Subcutaneous abdominal adipose tissue (tissue), 5 donors: ENCODE measurements at regions not wholly inside any gene's neighbourhood (a gene's known extent, or its start where the extent isn't known, plus 50 kb on each side); places are given as distances from the start of the nearest gene placed in this dataset.

Experiments
- H3K27ac ChIP-seq: one replicate; pipeline ENCODE4 v1.7.0; 2013; ENCODE audit warnings: low read depth, mild to moderate bottlenecking, inconsistent platforms, low read length, moderate library complexity
- H3K27me3 ChIP-seq, 5 donors: one replicate each; pipeline ENCODE4 v1.7.0; 2013; ENCODE audit warnings: low read length in 5 of 5, inconsistent platforms in 1 of 5; ENCODE audit not compliant: control insufficient read depth in 5 of 5, insufficient read depth in 4 of 5
- H3K36me3 ChIP-seq, 5 donors: one replicate each; pipeline ENCODE4 v1.7.0; 2013; ENCODE audit warnings: low read length in 5 of 5; ENCODE audit not compliant: control insufficient read depth in 5 of 5, insufficient read depth in 5 of 5
- H3K4me1 ChIP-seq, 5 donors: one replicate each; pipeline ENCODE4 v1.7.0; 2013; ENCODE audit warnings: low read length in 5 of 5, mild to moderate bottlenecking in 3 of 5, moderate library complexity in 1 of 5; ENCODE audit not compliant: control insufficient read depth in 5 of 5, insufficient read depth in 5 of 5
- H3K4me3 ChIP-seq, 5 donors: one replicate each; pipeline ENCODE4 v1.7.0; 2013; ENCODE audit warnings: low read length in 5 of 5, low read depth in 1 of 5
- H3K9ac ChIP-seq, 5 donors: one replicate each; pipeline ENCODE4 v1.7.0; 2013; ENCODE audit warnings: low read length in 5 of 5, mild to moderate bottlenecking in 4 of 5, moderate library complexity in 3 of 5
- H3K9me3 ChIP-seq, 5 donors: one replicate each; pipeline ENCODE4 v1.7.0; 2013; ENCODE audit warnings: low read length in 5 of 5; ENCODE audit not compliant: control insufficient read depth in 5 of 5
- donor health status: healthy.
- donor health status: healthy.
- donor health status: healthy.
- donor health status: healthy.
- donor health status: healthy.

DNA sequence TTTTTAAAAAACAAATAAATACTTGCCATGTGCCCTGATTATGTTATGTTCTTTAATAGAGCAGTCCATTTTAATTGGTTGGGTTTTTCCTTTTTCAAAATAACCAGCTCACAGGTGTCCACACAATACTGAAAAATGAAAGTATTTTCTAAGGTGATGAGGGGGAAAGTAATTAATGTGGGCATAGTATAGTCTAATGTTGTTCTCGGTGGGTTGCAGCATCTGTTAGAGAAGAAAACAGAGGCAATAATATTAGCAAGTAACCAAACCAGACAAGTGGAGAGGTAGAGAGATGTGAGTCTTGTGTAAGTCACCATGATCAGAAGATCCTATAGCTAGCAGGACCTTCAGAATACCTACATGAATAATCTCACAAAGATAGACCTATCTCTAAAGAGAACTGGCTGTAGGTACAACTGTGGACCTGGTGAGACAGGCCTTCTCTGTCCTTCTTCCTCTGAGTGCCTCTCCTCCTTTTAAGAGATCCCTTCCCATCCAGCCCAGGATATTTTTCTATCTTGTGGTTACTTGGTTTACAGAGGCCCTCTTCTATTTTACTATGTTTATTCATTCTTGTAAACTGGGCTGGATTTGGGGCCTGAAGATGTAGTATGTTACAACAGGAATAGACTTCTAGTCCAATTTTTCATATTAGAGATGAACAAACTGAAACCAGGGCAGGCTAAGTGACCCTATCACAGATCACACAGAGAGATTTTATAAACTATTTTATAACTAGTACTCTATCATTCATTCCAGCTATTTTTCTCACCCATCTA lies 67.1 kb upstream of the MSTN start:
- Histone ChIP-seq H3K9me3 (no peaks in the 10 kb centered on the region), H3K4me3 (no peak overlapping the region), H3K4me1 (peaks cover 0 to 9% (median 0%) of the 10 kb centered on the region in 5 donors), H3K27ac (no peak overlapping the region), H3K27me3 (no peaks in the 10 kb centered on the region), H3K36me3 (peaks cover 0 to 4% (median 0%) of the 10 kb centered on the region in 5 donors), H3K9ac (no peak overlapping the region)

- H3K4me3 ChIP-seq: no peak overlapping the region
- H3K27ac ChIP-seq: no peak overlapping the region
- H3K27me3 ChIP-seq: no peaks in the 10 kb centered on the region
- H3K36me3 ChIP-seq: no peaks in the 10 kb centered on the region
- no peaks in the 10 kb centered on the region for H3K9me3 ChIP-seq
- no peak overlapping the region for H3K9ac ChIP-seq
- peaks cover 0 to 9% (median 0%) of the 10 kb centered on the region in 5 donors for H3K4me1 ChIP-seq
These were observed 65.1 kb upstream of the MSTN start for GRCh38 chr2:190127651-190128050.

DNA sequence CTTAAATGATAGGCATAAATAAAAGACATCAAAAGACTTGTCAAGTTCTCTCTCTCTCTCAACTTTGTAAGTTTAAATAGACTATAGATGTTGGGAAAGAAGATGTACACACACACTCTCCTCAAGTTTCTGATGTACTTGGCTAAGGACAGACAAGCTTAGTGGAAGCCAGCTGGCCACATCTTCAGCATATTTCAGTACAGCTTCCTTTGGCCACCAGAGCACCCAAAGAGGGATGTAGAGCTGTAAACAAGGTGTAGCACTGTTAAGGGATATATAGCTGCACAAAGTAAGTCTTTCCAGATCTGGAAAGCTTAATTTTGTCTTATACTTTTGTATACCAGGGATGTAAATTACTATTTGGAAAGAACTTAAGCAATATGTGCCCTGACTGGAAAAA lies 64.3 kb upstream of the MSTN start:
- Histone ChIP-seq H3K36me3 (no peaks in the 10 kb centered on the region), H3K27ac (no peak overlapping the region), H3K4me3 (no peak overlapping the region), H3K4me1 (peaks cover 0 to 9% (median 0%) of the 10 kb centered on the region in 5 donors), H3K9ac (no peak overlapping the region), H3K9me3 (no peaks in the 10 kb centered on the region), H3K27me3 (no peaks in the 10 kb centered on the region)

GRCh38 chr2:190123956-190124355 lies 61.4 kb upstream of the MSTN start:
- Histone ChIP-seq H3K36me3 (no peaks in the 10 kb centered on the region), H3K27me3 (no peaks in the 10 kb centered on the region)

GRCh38 chr2:190121971-190122370 lies 59.4 kb upstream of the MSTN start:
- no peaks in the 10 kb centered on the region for H3K36me3 ChIP-seq
- H3K27ac ChIP-seq: no peak overlapping the region
- no peaks in the 10 kb centered on the region for H3K27me3 ChIP-seq
- H3K9me3 ChIP-seq: no peaks in the 10 kb centered on the region
- peaks cover 0 to 12% (median 8%) of the 10 kb centered on the region in 5 donors for H3K4me1 ChIP-seq
- no peak overlapping the region for H3K9ac ChIP-seq
- H3K4me3 ChIP-seq: no peak overlapping the region

More at GRCh38 chr2:190123956-190124355, 61.4 kb upstream of the MSTN start:
- Histone ChIP-seq H3K9ac (no peak overlapping the region), H3K4me3 (no peak overlapping the region), H3K27ac (no peak overlapping the region), H3K4me1 (peaks cover 0 to 15% (median 8%) of the 10 kb centered on the region in 5 donors), H3K9me3 (no peaks in the 10 kb centered on the region)

DNA sequence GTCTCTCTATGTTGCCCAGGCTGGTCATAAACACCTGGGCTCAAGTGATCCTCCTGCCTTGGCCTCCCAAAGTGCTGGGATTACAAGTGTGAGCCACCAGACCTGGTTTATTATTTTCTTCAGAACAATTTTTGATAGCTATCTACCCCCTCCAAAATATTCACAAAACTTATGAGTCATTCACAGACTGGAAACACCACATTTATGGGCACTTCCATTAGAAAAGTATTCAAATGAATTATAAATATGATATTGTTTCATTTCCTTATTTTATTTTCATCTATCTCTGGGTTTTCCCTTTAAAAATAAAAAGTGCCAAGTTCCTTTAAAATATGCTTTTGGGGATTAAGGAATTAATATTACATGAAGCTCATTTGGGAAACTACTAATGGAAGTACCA lies 58.8 kb upstream of the MSTN start:
- Histone ChIP-seq H3K36me3 (no peaks in the 10 kb centered on the region), H3K4me3 (no peak overlapping the region), H3K4me1 (peaks cover 0 to 8% (median 6%) of the 10 kb centered on the region in 5 donors), H3K27me3 (no peaks in the 10 kb centered on the region), H3K9ac (no peak overlapping the region), H3K27ac (no peak overlapping the region), H3K9me3 (no peaks in the 10 kb centered on the region)

GRCh38 chr2:190119923-190120590 lies 57.5 kb upstream of the MSTN start:
- H3K9me3 ChIP-seq: no peaks in the 10 kb centered on the region
- H3K27ac ChIP-seq: no peak overlapping the region
- no peaks in the 10 kb centered on the region for H3K36me3 ChIP-seq
- H3K9ac ChIP-seq: peak overlapping the region in 1 of 5 donors; percentile 11
- no peaks in the 10 kb centered on the region for H3K27me3 ChIP-seq
- H3K4me1 ChIP-seq: peaks cover 0 to 8% (median 6%) of the 10 kb centered on the region in 5 donors
- H3K4me3 ChIP-seq: peak overlapping the region in 3 of 5 donors; percentile 43 to 52 (median 50)

GRCh38 chr2:190119257-190119656 lies 56.7 kb upstream of the MSTN start:
- Histone ChIP-seq H3K27ac (no peak overlapping the region), H3K27me3 (no peaks in the 10 kb centered on the region), H3K9ac (no peak overlapping the region), H3K36me3 (no peaks in the 10 kb centered on the region), H3K4me1 (peaks cover 0 to 8% (median 6%) of the 10 kb centered on the region in 5 donors), H3K4me3 (peak overlapping the region; percentile 25 to 62 (median 49)), H3K9me3 (no peaks in the 10 kb centered on the region)

- peaks cover 0 to 8% (median 6%) of the 10 kb centered on the region in 5 donors for H3K4me1 ChIP-seq
- H3K4me3 ChIP-seq: no peak overlapping the region
- no peak overlapping the region for H3K27ac ChIP-seq
- H3K9me3 ChIP-seq: no peaks in the 10 kb centered on the region
- H3K36me3 ChIP-seq: no peaks in the 10 kb centered on the region
- H3K27me3 ChIP-seq: no peaks in the 10 kb centered on the region
- no peak overlapping the region for H3K9ac ChIP-seq
These were observed 54.8 kb upstream of the MSTN start for GRCh38 chr2:190117305-190117704.

DNA sequence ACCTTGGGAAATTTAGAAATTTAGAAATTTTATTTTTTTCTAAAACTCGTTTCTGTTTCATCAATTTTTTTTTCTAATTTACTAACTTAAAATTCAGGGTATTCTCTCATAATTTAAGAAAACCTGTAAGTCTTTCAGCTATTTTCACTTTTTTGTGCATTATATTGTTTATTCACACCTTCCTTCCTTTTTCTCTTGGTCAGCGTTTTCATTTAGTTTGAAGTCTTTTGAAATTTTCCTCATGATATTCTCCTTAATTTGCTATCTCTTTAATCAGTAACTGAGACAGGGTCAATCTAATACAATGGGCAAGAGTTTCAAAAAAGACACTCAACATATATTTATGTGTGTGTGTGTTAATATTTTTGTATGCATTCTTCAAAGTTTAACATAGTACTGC lies 50.5 kb upstream of the MSTN start:
- Histone ChIP-seq H3K36me3 (no peaks in the 10 kb centered on the region), H3K9ac (no peak overlapping the region), H3K4me3 (no peak overlapping the region), H3K9me3 (no peaks in the 10 kb centered on the region), H3K27me3 (no peaks in the 10 kb centered on the region), H3K4me1 (no peaks in the 10 kb centered on the region), H3K27ac (no peak overlapping the region)
